Neuronal stem cell (in vitro differentiated cells): ENCODE measurements at regions not wholly inside any gene's neighbourhood (a gene's known extent, or its start where the extent isn't known, plus 50 kb on each side); places are given as distances from the start of the nearest gene placed in this dataset.

Experiments used
- DNase-seq: peaks from one replicate; pipeline ENCODE4 v3.0.0-alpha.2; 2013; ENCODE audit warnings: low spot score
- H2AFZ ChIP-seq: one replicate; pipeline ENCODE4 v1.6.1; 2013; ENCODE audit warnings: mild to moderate bottlenecking, low read length, inconsistent platforms
- H2AK5ac ChIP-seq: 2 replicates; pipeline ENCODE4 v1.6.1; 2013; ENCODE audit warnings: low read depth, mild to moderate bottlenecking, inconsistent platforms, low read length, moderate library complexity, mixed read lengths
- H2BK120ac ChIP-seq: 2 replicates; pipeline ENCODE4 v1.6.1; 2013; ENCODE audit warnings: low read depth, mild to moderate bottlenecking, inconsistent platforms, low read length, moderate library complexity, mixed read lengths
- H2BK12ac ChIP-seq: one replicate; pipeline ENCODE4 v1.6.1; 2013; ENCODE audit warnings: low read length, inconsistent platforms
- H2BK15ac ChIP-seq: 2 replicates; pipeline ENCODE4 v1.6.1; 2013; ENCODE audit warnings: mild to moderate bottlenecking, low read length, inconsistent platforms, mixed read lengths
- H2BK5ac ChIP-seq: one replicate; pipeline ENCODE4 v1.6.1; 2013; ENCODE audit warnings: inconsistent platforms, mild to moderate bottlenecking, low read length, moderate library complexity
- H3K14ac ChIP-seq: one replicate; pipeline ENCODE4 v1.6.1; 2013; ENCODE audit warnings: low read length, inconsistent platforms
- H3K18ac ChIP-seq: 2 replicates; pipeline ENCODE4 v1.6.1; 2013; ENCODE audit warnings: low read length, inconsistent platforms
- H3K23ac ChIP-seq: 2 replicates; pipeline ENCODE4 v1.6.1; 2013; ENCODE audit warnings: low read depth, mild to moderate bottlenecking, mixed read lengths, low read length, inconsistent platforms; ENCODE audit not compliant: poor library complexity
- H3K27ac ChIP-seq: replicated peaks from 3 replicates; pipeline ENCODE4 v1.5.1; 2013; ENCODE audit warnings: low read length, inconsistent platforms
- H3K27me3 ChIP-seq, 3 experiments: 2 replicates each; pipeline ENCODE4 v1.6.1; 2013; ENCODE audit warnings: low read length in 3 of 3, mild to moderate bottlenecking in 2 of 3, inconsistent platforms in 1 of 3, low read depth in 1 of 3, mixed read lengths in 1 of 3, moderate library complexity in 1 of 3; ENCODE audit not compliant: control insufficient read depth in 3 of 3, insufficient read depth in 3 of 3
- H3K36me3 ChIP-seq, 2 donors: replicated peaks in 1 of 2; 2 replicates each; pipeline ENCODE4 v1.6.1; 2013; ENCODE audit warnings: low read length in 2 of 2; ENCODE audit not compliant: control insufficient read depth in 2 of 2, insufficient read depth in 2 of 2
- H3K4ac ChIP-seq: 2 replicates; pipeline ENCODE4 v1.6.1; 2013; ENCODE audit warnings: inconsistent platforms, mild to moderate bottlenecking, low read length, moderate library complexity
- H3K4me1 ChIP-seq, 2 donors: 1 replicate in 1 of 2; 2 replicates in 1 of 2; pipeline ENCODE4 v1.6.1; 2013; ENCODE audit warnings: low read length in 2 of 2, low read depth in 1 of 2; ENCODE audit not compliant: control insufficient read depth in 2 of 2, insufficient read depth in 1 of 2
- H3K4me2 ChIP-seq: one replicate; pipeline ENCODE4 v1.6.1; 2013; ENCODE audit warnings: mild to moderate bottlenecking, low read length, inconsistent platforms; ENCODE audit not compliant: insufficient read depth, poor library complexity, severe bottlenecking
- H3K4me3 ChIP-seq, 2 donors: 2 replicates each; pipeline ENCODE4 v1.5.1; 2013; ENCODE audit warnings: low read length in 2 of 2, mild to moderate bottlenecking in 2 of 2, inconsistent platforms in 1 of 2, moderate library complexity in 1 of 2
- H3K79me1 ChIP-seq: one replicate; pipeline ENCODE4 v1.6.1; 2013; ENCODE audit warnings: low read depth, mild to moderate bottlenecking, inconsistent platforms, low read length, moderate library complexity
- H3K9ac ChIP-seq: one replicate; pipeline ENCODE4 v1.6.1; 2013; ENCODE audit warnings: mild to moderate bottlenecking, low read depth, low read length, inconsistent platforms; ENCODE audit not compliant: poor library complexity
- H3K9me3 ChIP-seq, 2 donors: replicated peaks in 1 of 2; 2 replicates each; pipeline versions ENCODE3 to v1.6.1; 2013; ENCODE audit warnings: low read length in 2 of 2, mild to moderate bottlenecking in 2 of 2, inconsistent platforms in 1 of 2, low read depth in 1 of 2, mixed read lengths in 1 of 2, moderate library complexity in 1 of 2; ENCODE audit not compliant: control insufficient read depth in 2 of 2, insufficient read depth in 1 of 2
- H4K8ac ChIP-seq: one replicate; pipeline ENCODE4 v1.6.1; 2013; ENCODE audit warnings: low read depth, mild to moderate bottlenecking, inconsistent platforms, low read length, moderate library complexity
- H4K91ac ChIP-seq: one replicate; pipeline ENCODE4 v1.6.1; 2013; ENCODE audit warnings: low read length, low read depth, mild to moderate bottlenecking, inconsistent platforms; ENCODE audit not compliant: poor library complexity
- WGBS, 2 donors: extraction: QIAGEN DNeasy Blood & Tissue Kit; methylation state at CpG; one replicate each; pipeline ENCODE4 v1.1.7; 2013; ENCODE audit warnings: missing lambda C conversion rate in 2 of 2, mixed read lengths in 1 of 2; ENCODE audit not compliant: insufficient read length in 2 of 2, insufficient replicate concordance in 1 of 2; ENCODE audit errors: extremely low coverage in 2 of 2; 5-methylcytosine and 5-hydroxymethylcytosine counted together

- no peak for DNase-seq
- H2BK5ac ChIP-seq: no peak overlapping the region
- WGBS, 2 donors: no CpG with 5 or more reads among the region's 4 CpGs
- no peak overlapping the region for H2BK120ac ChIP-seq
- H4K8ac ChIP-seq: no peak overlapping the region
- H3K9me3 ChIP-seq: no peaks in the 10 kb centered on the region
- H3K18ac ChIP-seq: no peak overlapping the region
- H3K79me1 ChIP-seq: no peaks in the 10 kb centered on the region
- no peak overlapping the region for H3K14ac ChIP-seq
- H3K36me3 ChIP-seq: no peaks in the 10 kb centered on the region
- H2BK12ac ChIP-seq: no peak overlapping the region
- no peak overlapping the region for H3K27ac ChIP-seq
- H4K91ac ChIP-seq: no peak overlapping the region
- no peak overlapping the region for H3K9ac ChIP-seq
- H3K27me3 ChIP-seq: no peaks in the 10 kb centered on the region
- no peak overlapping the region for H3K4me2 ChIP-seq
- no peaks in the 10 kb centered on the region for H3K4me1 ChIP-seq
- H2AK5ac ChIP-seq: no peak overlapping the region
- H3K4me3 ChIP-seq: no peak overlapping the region
- H3K23ac ChIP-seq: no peak overlapping the region
- H2BK15ac ChIP-seq: no peak overlapping the region
- no peak overlapping the region for H2AFZ ChIP-seq
- no peak overlapping the region for H3K4ac ChIP-seq
Measured at GRCh38 chr4:19580095-19580494, 671.6 kb upstream of the SLIT2 start.

- Histone ChIP-seq H2BK15ac (no peak overlapping the region), H4K91ac (no peak overlapping the region), H2AK5ac (no peak overlapping the region), H2BK5ac (no peak overlapping the region), H3K27me3 (no peaks in the 10 kb centered on the region), H3K9ac (no peak overlapping the region), H3K4me1 (no peaks in the 10 kb centered on the region), H3K18ac (no peak overlapping the region), H2BK12ac (no peak overlapping the region), H3K14ac (no peak overlapping the region), H3K79me1 (no peaks in the 10 kb centered on the region), H3K9me3 (no peaks in the 10 kb centered on the region), H2AFZ (no peak overlapping the region), H3K4me2 (no peak overlapping the region), H3K27ac (no peak overlapping the region), H3K23ac (no peak overlapping the region), H3K36me3 (no peaks in the 10 kb centered on the region), H2BK120ac (no peak overlapping the region), H3K4ac (no peak overlapping the region), H4K8ac (no peak overlapping the region), H3K4me3 (no peak overlapping the region)
- no peak for DNase-seq
- WGBS, 2 donors: no CpG with 5 or more reads among the region's 3 CpGs
Measured at GRCh38 chr4:19579608-19580007, 672.1 kb upstream of the SLIT2 start.

- H3K14ac ChIP-seq: no peak overlapping the region
- H3K27ac ChIP-seq: no peak overlapping the region
- no peaks in the 10 kb centered on the region for H3K9me3 ChIP-seq
- WGBS, 2 donors: no CpG with 5 or more reads among the region's 1 CpG
- no peak overlapping the region for H2BK120ac ChIP-seq
- H2BK12ac ChIP-seq: no peak overlapping the region
- H2BK5ac ChIP-seq: no peak overlapping the region
- H3K4ac ChIP-seq: no peak overlapping the region
- no peak overlapping the region for H3K4me3 ChIP-seq
- H4K91ac ChIP-seq: no peak overlapping the region
- no peak overlapping the region for H3K23ac ChIP-seq
- no peaks in the 10 kb centered on the region for H3K27me3 ChIP-seq
- no peak overlapping the region for H2AFZ ChIP-seq
- no peak overlapping the region for H3K4me2 ChIP-seq
- no peak overlapping the region for H2BK15ac ChIP-seq
- H3K9ac ChIP-seq: no peak overlapping the region
- H3K4me1 ChIP-seq: no peaks in the 10 kb centered on the region
- DNase-seq: no peak
- H4K8ac ChIP-seq: no peak overlapping the region
- no peak overlapping the region for H3K18ac ChIP-seq
- no peaks in the 10 kb centered on the region for H3K36me3 ChIP-seq
- H3K79me1 ChIP-seq: no peaks in the 10 kb centered on the region
- H2AK5ac ChIP-seq: no peak overlapping the region
Measured at GRCh38 chr4:19577097-19577496, 674.6 kb upstream of the SLIT2 start.

GRCh38 chr4:19575924-19576323, 675.8 kb upstream of the SLIT2 start:
- Histone ChIP-seq H3K27me3 (no peaks in the 10 kb centered on the region), H3K4me3 (no peak overlapping the region), H2BK15ac (no peak overlapping the region), H3K18ac (no peak overlapping the region), H2BK5ac (no peak overlapping the region), H3K9me3 (no peaks in the 10 kb centered on the region), H2BK12ac (no peak overlapping the region), H3K23ac (no peak overlapping the region), H2AK5ac (no peak overlapping the region), H3K36me3 (no peaks in the 10 kb centered on the region), H2AFZ (no peak overlapping the region), H3K4me2 (no peak overlapping the region), H3K9ac (no peak overlapping the region), H2BK120ac (no peak overlapping the region), H4K8ac (no peak overlapping the region), H3K79me1 (no peaks in the 10 kb centered on the region), H3K4me1 (no peaks in the 10 kb centered on the region), H3K14ac (no peak overlapping the region), H3K27ac (no peak overlapping the region), H3K4ac (no peak overlapping the region), H4K91ac (no peak overlapping the region)
- no CpG with 5 or more reads among the region's 5 CpGs for WGBS, 2 donors
- no peak for DNase-seq
